Kidney epithelial cell (primary cell): ENCODE measurements at regions not wholly inside any gene's neighbourhood (a gene's known extent, or its start where the extent isn't known, plus 50 kb on each side); places are given as distances from the start of the nearest gene placed in this dataset.

ENCODE experiments used
- DNase-seq: peaks from one replicate; pipeline ENCODE4 v3.0.0-alpha.2; 2010; ENCODE audit warnings: low read depth
- H3K27me3 ChIP-seq: 2 replicates; pipeline ENCODE4 v1.6.0; 2011; ENCODE audit warnings: low read length; ENCODE audit not compliant: control insufficient read depth, insufficient read depth
- H3K36me3 ChIP-seq: 2 replicates; pipeline ENCODE4 v1.5.1; 2011; ENCODE audit warnings: low read length; ENCODE audit not compliant: control insufficient read depth, insufficient read depth
- H3K4me3 ChIP-seq: 2 replicates; pipeline ENCODE4 v1.5.1; 2011; ENCODE audit warnings: low read depth, mild to moderate bottlenecking, control low read depth, low read length
- TF ChIP-seq, protein P1 (sequence below): IDR thresholded peaks from 2 replicates; pipeline ENCODE4 v1.5.1; 2011; ENCODE audit warnings: mild to moderate bottlenecking, moderate library complexity, low read length, control low read depth, inconsistent platforms; ENCODE audit not compliant: insufficient read depth, poor library complexity, severe bottlenecking

DNA sequence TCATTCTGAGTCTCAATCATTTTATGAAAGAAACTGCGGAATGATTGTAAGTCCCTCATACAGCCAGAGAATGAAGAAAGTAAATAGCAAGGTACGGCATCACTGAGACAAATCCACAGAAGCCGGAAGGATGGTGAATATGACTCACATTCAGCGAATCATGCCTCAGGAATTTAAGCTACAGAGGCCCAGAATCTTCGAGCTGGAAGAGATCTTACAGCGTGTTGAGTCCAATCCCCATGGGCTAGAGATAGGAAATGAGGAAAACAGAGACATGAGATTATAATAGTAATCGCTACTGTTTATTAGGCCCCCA, 173.2 kb downstream of the KIF18A start:
- TF ChIP-seq, protein P1, sequence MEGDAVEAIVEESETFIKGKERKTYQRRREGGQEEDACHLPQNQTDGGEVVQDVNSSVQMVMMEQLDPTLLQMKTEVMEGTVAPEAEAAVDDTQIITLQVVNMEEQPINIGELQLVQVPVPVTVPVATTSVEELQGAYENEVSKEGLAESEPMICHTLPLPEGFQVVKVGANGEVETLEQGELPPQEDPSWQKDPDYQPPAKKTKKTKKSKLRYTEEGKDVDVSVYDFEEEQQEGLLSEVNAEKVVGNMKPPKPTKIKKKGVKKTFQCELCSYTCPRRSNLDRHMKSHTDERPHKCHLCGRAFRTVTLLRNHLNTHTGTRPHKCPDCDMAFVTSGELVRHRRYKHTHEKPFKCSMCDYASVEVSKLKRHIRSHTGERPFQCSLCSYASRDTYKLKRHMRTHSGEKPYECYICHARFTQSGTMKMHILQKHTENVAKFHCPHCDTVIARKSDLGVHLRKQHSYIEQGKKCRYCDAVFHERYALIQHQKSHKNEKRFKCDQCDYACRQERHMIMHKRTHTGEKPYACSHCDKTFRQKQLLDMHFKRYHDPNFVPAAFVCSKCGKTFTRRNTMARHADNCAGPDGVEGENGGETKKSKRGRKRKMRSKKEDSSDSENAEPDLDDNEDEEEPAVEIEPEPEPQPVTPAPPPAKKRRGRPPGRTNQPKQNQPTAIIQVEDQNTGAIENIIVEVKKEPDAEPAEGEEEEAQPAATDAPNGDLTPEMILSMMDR = no peak
- Histone ChIP-seq H3K27me3 (no peaks in the 10 kb centered on the region), H3K4me3 (no peak overlapping the region), H3K36me3 (no peaks in the 10 kb centered on the region)
- peak; percentile 86 for DNase-seq

DNA sequence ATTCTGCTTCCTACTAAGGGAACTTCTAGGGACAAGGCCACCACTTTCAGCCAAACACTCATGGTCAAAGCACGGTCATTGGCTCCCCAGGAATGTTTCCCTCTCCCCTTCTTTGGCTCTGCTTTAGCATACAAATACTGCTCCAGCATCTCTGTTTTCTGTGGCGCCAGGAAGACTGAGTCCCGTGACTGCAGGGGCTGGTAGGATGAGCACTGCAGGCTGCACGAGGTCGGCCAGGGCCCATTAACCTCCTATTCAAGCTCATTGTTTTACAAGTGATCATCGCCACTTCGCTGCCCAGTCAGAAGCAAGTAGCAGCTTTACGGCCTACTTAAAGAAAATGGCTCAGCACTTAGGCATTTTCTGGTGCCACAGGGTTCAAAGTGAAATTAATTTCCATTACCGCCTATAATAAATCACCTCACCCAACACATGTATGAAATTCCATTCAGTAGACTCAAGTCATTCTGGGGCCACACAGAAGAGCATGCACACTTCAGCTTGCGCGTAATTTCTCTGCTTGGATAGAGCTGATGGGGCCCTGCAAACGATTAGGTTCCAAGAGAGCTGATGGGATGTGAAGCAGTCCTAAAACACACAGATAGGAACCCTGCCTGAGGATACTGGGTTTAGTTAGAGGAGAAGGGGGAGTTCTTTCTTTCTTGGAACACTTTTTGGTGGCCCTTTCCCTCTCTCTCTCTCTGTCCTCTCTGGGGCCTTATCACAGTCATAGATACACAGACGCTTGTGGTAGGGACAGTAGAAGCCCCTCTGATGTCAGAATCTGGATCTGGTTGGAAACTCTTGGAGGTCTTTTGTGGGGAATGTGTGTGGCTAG, 173.7 kb downstream of the KIF18A start:
- H3K4me3 ChIP-seq = no peak overlapping the region
- H3K27me3 ChIP-seq = no peaks in the 10 kb centered on the region
- TF ChIP-seq, protein P1 = no peak
- DNase-seq = peak; percentile 96
- no peaks in the 10 kb centered on the region for H3K36me3 ChIP-seq

DNA sequence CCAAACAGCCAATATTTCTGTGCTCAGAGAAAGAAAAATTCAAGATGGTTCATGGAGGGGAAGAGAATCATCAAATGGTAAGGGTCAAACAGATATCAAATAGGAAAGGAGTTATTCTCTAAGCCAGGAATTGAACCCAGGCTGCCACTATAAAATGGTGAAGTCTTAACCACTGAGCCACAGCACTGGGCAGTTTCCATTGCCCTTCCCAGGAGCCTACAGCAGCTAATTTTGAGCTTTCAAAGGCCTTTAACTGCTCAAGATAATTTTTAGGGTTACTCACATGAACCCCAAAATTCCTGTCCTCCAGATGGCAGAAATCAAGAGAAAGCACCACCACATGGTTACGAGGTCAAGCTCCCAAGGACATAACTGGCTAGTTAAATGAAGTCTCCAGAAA, 176.2 kb downstream of the KIF18A start:
- Histone ChIP-seq H3K36me3 (no peaks in the 10 kb centered on the region), H3K4me3 (no peak overlapping the region), H3K27me3 (no peaks in the 10 kb centered on the region)
- TF ChIP-seq, protein P1 = no peak
- DNase-seq = no peak

DNA sequence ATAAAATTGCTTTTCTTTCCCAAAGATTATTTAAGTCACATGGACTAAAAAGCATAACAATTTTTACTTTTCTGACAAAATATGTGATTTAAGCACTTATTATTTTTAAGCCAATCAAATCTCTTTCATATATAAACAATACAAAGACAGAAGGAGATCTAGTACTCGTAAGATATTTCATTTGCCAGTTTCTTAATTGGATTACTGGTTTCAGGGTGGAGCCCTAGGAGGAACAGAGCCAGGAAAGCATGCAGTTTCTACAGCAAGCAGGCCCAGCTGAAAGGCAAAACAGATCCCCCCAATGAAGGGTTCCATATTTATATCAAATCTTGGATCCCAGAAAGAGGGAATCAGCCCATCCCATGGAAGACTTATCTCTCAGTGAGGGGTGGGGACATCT, 177.0 kb downstream of the KIF18A start:
- Histone ChIP-seq H3K4me3 (no peak overlapping the region), H3K36me3 (no peaks in the 10 kb centered on the region), H3K27me3 (no peaks in the 10 kb centered on the region)
- DNase-seq = no peak
- TF ChIP-seq, protein P1 = no peak

DNA sequence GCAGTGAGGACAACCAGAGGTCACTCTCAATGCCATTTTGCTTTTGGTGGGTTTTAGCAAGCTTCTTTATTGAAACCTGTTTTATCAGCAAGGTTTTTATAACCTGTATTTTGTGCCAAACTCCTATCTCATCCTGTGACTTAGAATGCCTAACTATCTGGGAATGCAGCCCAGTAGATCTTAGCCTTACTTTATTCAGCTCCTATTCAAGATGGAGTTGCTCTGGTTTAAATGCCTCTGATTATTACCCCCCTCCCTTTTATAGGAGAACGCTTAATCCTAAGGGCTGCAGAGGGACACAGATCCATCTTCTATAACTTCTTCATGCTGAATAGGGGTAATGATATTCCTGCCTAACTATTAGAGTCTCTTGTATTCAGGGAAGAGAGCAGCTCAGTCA, 179.1 kb downstream of the KIF18A start:
- Histone ChIP-seq H3K27me3 (no peaks in the 10 kb centered on the region), H3K36me3 (no peaks in the 10 kb centered on the region), H3K4me3 (no peak overlapping the region)
- TF ChIP-seq, protein P1 = no peak
- no peak for DNase-seq

DNA sequence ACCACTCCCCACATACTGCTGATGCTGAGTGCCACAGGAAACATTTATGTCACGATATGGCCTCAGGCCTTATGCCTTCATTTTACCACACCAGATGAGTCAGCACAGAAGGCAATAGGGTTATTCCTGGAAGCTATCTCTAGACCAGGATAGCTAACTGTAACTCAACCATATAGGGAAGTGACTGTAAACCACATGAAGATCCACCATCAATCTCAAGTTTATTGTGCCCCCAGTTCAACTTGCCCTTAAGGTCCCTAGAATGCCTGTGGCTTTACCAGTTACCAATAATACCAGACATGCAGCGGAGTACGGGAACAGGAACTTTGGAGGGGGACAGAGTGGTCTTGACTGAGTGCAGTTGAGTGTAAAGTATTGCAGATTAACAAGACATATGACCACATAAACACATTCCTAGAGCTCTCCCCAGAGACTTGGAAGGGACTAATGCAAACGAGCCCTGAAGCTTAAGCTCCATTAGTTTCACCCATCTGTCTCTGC, 180.9 kb downstream of the KIF18A start:
- no peaks in the 10 kb centered on the region for H3K36me3 ChIP-seq
- H3K4me3 ChIP-seq = no peak overlapping the region
- peak; percentile 72 for DNase-seq
- no peaks in the 10 kb centered on the region for H3K27me3 ChIP-seq
- TF ChIP-seq, protein P1 = no peak
